Common myeloid progenitor, CD34-positive (primary cell): ENCODE measurements at regions not wholly inside any gene's neighbourhood (a gene's known extent, or its start where the extent isn't known, plus 50 kb on each side); places are given as distances from the start of the nearest gene placed in this dataset.

Experiments
- CTCF ChIA-PET: fragments of 350-600 bp; sonication (Branson Sonifier 250); formaldehyde crosslinking; loops from one replicate; lab custom pipeline; 2021; ENCODE audit warnings: antibody characterized with exemption; lab: Charles Lee
- POLR2A ChIA-PET: fragments of 350-600 bp; sonication (Branson Sonifier 250); formaldehyde crosslinking; loops from one replicate; lab custom pipeline; 2021; ENCODE audit warnings: antibody characterized with exemption; lab: Charles Lee
- DNase-seq, 3 donors: peaks; one replicate each; pipeline versions ENCODE4 v3.0.0 to v3.0.0-alpha.2; 2013
- H3K27ac ChIP-seq, 2 experiments: 1 replicate in 1 of 2; 2 replicates in 1 of 2; pipeline ENCODE4 v1.7.0; 2013; ENCODE audit warnings: inconsistent platforms in 2 of 2, low read length in 2 of 2, mild to moderate bottlenecking in 2 of 2, low read depth in 1 of 2, moderate library complexity in 1 of 2; ENCODE audit not compliant: severe bottlenecking in 2 of 2, insufficient read depth in 1 of 2, poor library complexity in 1 of 2
- H3K27me3 ChIP-seq, 5 experiments: replicated peaks in 2 of 5; 1 replicate in 3 of 5; 2 replicates in 2 of 5; pipeline versions ENCODE4 v1.6.1 to v1.7.0; 2013; ENCODE audit warnings: low read length in 4 of 5, mild to moderate bottlenecking in 2 of 5, moderate library complexity in 2 of 5, inconsistent platforms in 1 of 5; ENCODE audit not compliant: insufficient read depth in 5 of 5, control insufficient read depth in 4 of 5
- H3K36me3 ChIP-seq, 4 experiments: 1 replicate in 2 of 4; 2 replicates in 2 of 4; pipeline versions ENCODE4 v1.6.1 to v1.7.0; 2013; ENCODE audit warnings: low read length in 3 of 4, control low read depth in 1 of 4, mild to moderate bottlenecking in 1 of 4; ENCODE audit not compliant: control insufficient read depth in 4 of 4, insufficient read depth in 4 of 4
- H3K4me1 ChIP-seq, 4 experiments: 1 replicate in 3 of 4; 2 replicates in 1 of 4; pipeline versions ENCODE4 v1.6.1 to v1.7.1; 2013; ENCODE audit warnings: low read length in 3 of 4, mild to moderate bottlenecking in 3 of 4, control low read depth in 1 of 4, inconsistent platforms in 1 of 4, moderate library complexity in 1 of 4; ENCODE audit not compliant: control insufficient read depth in 4 of 4, insufficient read depth in 4 of 4; ENCODE audit errors: control extremely low read depth in 1 of 4
- H3K4me3 ChIP-seq, 7 experiments: 1 replicate in 4 of 7; 2 replicates in 3 of 7; pipeline versions ENCODE4 v1.5.1 to v1.7.0; 2013; ENCODE audit warnings: mild to moderate bottlenecking in 7 of 7, low read length in 6 of 7, moderate library complexity in 6 of 7, inconsistent platforms in 2 of 7, low read depth in 2 of 7, control low read depth in 1 of 7; ENCODE audit not compliant: insufficient read depth in 4 of 7, control insufficient read depth in 1 of 7; ENCODE audit errors: extremely low read depth in 1 of 7
- H3K9me3 ChIP-seq, 5 experiments: 1 replicate in 4 of 5; 2 replicates in 1 of 5; pipeline versions ENCODE4 v1.6.1 to v1.7.1; 2013; ENCODE audit warnings: low read length in 4 of 5, mild to moderate bottlenecking in 2 of 5, inconsistent platforms in 1 of 5, low read depth in 1 of 5, moderate library complexity in 1 of 5; ENCODE audit not compliant: control insufficient read depth in 4 of 5, insufficient read depth in 2 of 5; ENCODE audit errors: control extremely low read depth in 1 of 5
- WGBS: methylation state at CpG from one replicate; pipeline ENCODE4 v1.1.5; 2013; ENCODE audit not compliant: insufficient coverage; 5-methylcytosine and 5-hydroxymethylcytosine counted together

GRCh38 chr6:145468534-145468933 lies 266.8 kb downstream of the EPM2A start:
- no peak for DNase-seq
- CTCF ChIA-PET = no interaction called here
- H3K4me3 ChIP-seq = no peak overlapping the region

GRCh38 chr6:145469021-145469420 lies 266.3 kb downstream of the EPM2A start:
- no peak for DNase-seq
- ChIA-PET CTCF (no interaction called here), POLR2A (no interaction called here)
- peaks cover 0 to 8% (median 1%) of the 10 kb centered on the region in 5 experiments for H3K9me3 ChIP-seq
- H3K4me3 ChIP-seq = no peak overlapping the region
- H3K27ac ChIP-seq = no peak overlapping the region
- H3K27me3 ChIP-seq = no peaks in the 10 kb centered on the region
- H3K4me1 ChIP-seq = no peaks in the 10 kb centered on the region
- H3K36me3 ChIP-seq = no peaks in the 10 kb centered on the region

More at GRCh38 chr6:145468534-145468933, 266.8 kb downstream of the EPM2A start:
- Histone ChIP-seq H3K27me3 (no peaks in the 10 kb centered on the region), H3K9me3 (peaks cover 0 to 8% (median 0%) of the 10 kb centered on the region in 5 experiments), H3K27ac (no peak overlapping the region), H3K36me3 (no peaks in the 10 kb centered on the region), H3K4me1 (no peaks in the 10 kb centered on the region)
- POLR2A ChIA-PET = no interaction called here

- no CpG with 5 or more reads among the region's 1 CpG for WGBS
Observed at GRCh38 chr6:145475794-145476396, 259.4 kb downstream of the EPM2A start.

GRCh38 chr6:145480024-145480423 lies 255.3 kb downstream of the EPM2A start:
- no peaks in the 10 kb centered on the region for H3K36me3 ChIP-seq
- H3K27ac ChIP-seq = no peak overlapping the region
- H3K4me1 ChIP-seq = no peaks in the 10 kb centered on the region
- H3K4me3 ChIP-seq = no peak overlapping the region
- CTCF ChIA-PET = no interaction called here
- no peaks in the 10 kb centered on the region for H3K9me3 ChIP-seq
- WGBS = no CpG with 5 or more reads among the region's 1 CpG
- POLR2A ChIA-PET = no interaction called here
- DNase-seq = no peak
- H3K27me3 ChIP-seq = no peaks in the 10 kb centered on the region

More at GRCh38 chr6:145475794-145476396, 259.4 kb downstream of the EPM2A start:
- DNase-seq = no peak
- no peaks in the 10 kb centered on the region for H3K36me3 ChIP-seq
- H3K27ac ChIP-seq = no peak overlapping the region
- ChIA-PET CTCF (no interaction called here), POLR2A (no interaction called here)
- no peak overlapping the region for H3K4me3 ChIP-seq
- H3K27me3 ChIP-seq = no peaks in the 10 kb centered on the region
- no peaks in the 10 kb centered on the region for H3K4me1 ChIP-seq
- peaks cover 0 to 8% (median 1%) of the 10 kb centered on the region in 5 experiments for H3K9me3 ChIP-seq

- H3K9me3 ChIP-seq = no peaks in the 10 kb centered on the region
- H3K36me3 ChIP-seq = no peaks in the 10 kb centered on the region
- H3K27me3 ChIP-seq = no peaks in the 10 kb centered on the region
- POLR2A ChIA-PET = no interaction called here
- CTCF ChIA-PET = no interaction called here
- H3K4me3 ChIP-seq = no peak overlapping the region
- no CpG with 5 or more reads among the region's 1 CpG for WGBS
- no peak for DNase-seq
- H3K4me1 ChIP-seq = no peaks in the 10 kb centered on the region
- no peak overlapping the region for H3K27ac ChIP-seq
Observed at GRCh38 chr6:145483191-145483996, 251.9 kb downstream of the EPM2A start.

- Histone ChIP-seq H3K9me3 (no peaks in the 10 kb centered on the region), H3K27me3 (no peaks in the 10 kb centered on the region), H3K27ac (no peak overlapping the region), H3K4me1 (no peaks in the 10 kb centered on the region), H3K36me3 (no peaks in the 10 kb centered on the region), H3K4me3 (no peak overlapping the region)
- DNase-seq = no peak
- POLR2A ChIA-PET = no interaction called here
- 100% methylated on average over 1 of the region's 2 CpGs for WGBS
- CTCF ChIA-PET = no interaction called here
Observed at GRCh38 chr6:145485288-145485687, 250.0 kb downstream of the EPM2A start.

- Histone ChIP-seq H3K27me3 (no peaks in the 10 kb centered on the region), H3K9me3 (peaks cover 0 to 2% (median 0%) of the 10 kb centered on the region in 5 experiments), H3K27ac (no peak overlapping the region), H3K4me3 (no peak overlapping the region), H3K4me1 (no peaks in the 10 kb centered on the region), H3K36me3 (no peaks in the 10 kb centered on the region)
- ChIA-PET CTCF (no interaction called here), POLR2A (no interaction called here)
- 100% methylated on average over 1 of the region's 3 CpGs for WGBS
- DNase-seq = no peak
Observed at GRCh38 chr6:145486306-145486705, 249.0 kb downstream of the EPM2A start.
